IMR-90 (cell line): ENCODE measurements at regions not wholly inside any gene's neighbourhood (a gene's known extent, or its start where the extent isn't known, plus 50 kb on each side); places are given as distances from the start of the nearest gene placed in this dataset.

ENCODE experiments used
- ATAC-seq: fragments of 200-7000 bp; cut with Tn5 transposase; 2 replicates; pipeline ENCODE4 v1.9.1; 2020; ENCODE audit warnings: low read depth, mild to moderate bottlenecking, moderate library complexity
- BruUV-seq: library from RNA; stranded (reverse); fragments of 400-500 nt; replicated peaks from 2 replicates; lab custom pipeline; 2021; lab: Mats Ljungman, UMichigan
- CTCF ChIA-PET: fragments of 300-600 bp; formaldehyde crosslinking; extraction: SDS; loops from one replicate; lab custom pipeline; 2021; ENCODE audit warnings: antibody characterized with exemption; lab: Yijun Ruan, JAX
- POLR2A ChIA-PET: fragments of 300-600 bp; sonication (Branson Sonifier 250); formaldehyde crosslinking; loops from one replicate; lab custom pipeline; 2022; ENCODE audit warnings: antibody characterized with exemption; ENCODE audit not compliant: unreplicated experiment; lab: Charles Lee
- DNase-seq: peaks from one replicate; pipeline ENCODE4 v3.0.0; 2013
- H2AFZ ChIP-seq: replicated peaks from 2 replicates; pipeline ENCODE3; 2013; ENCODE audit warnings: low read length, mild to moderate bottlenecking; ENCODE audit not compliant: poor library complexity
- H2AK5ac ChIP-seq: 2 replicates; pipeline ENCODE4 v1.6.1; 2013; ENCODE audit warnings: low read depth, low read length, inconsistent platforms
- H2AK9ac ChIP-seq: replicated peaks from 2 replicates; pipeline ENCODE3; 2013; ENCODE audit warnings: mild to moderate bottlenecking, low read depth, low read length, moderate library complexity; ENCODE audit not compliant: poor library complexity
- H2BK120ac ChIP-seq: 2 replicates; pipeline ENCODE4 v1.6.1; 2013; ENCODE audit warnings: low read depth, low read length, inconsistent platforms
- H2BK15ac ChIP-seq: 3 replicates; pipeline ENCODE4 v1.6.1; 2013; ENCODE audit warnings: low read depth, low read length, inconsistent platforms
- H2BK20ac ChIP-seq: 2 replicates; pipeline ENCODE4 v1.6.1; 2013; ENCODE audit warnings: low read depth, mild to moderate bottlenecking, inconsistent platforms, low read length, moderate library complexity
- H2BK5ac ChIP-seq: 2 replicates; pipeline ENCODE4 v1.6.1; 2013; ENCODE audit warnings: mild to moderate bottlenecking, low read depth, low read length, inconsistent platforms; ENCODE audit not compliant: poor library complexity, severe bottlenecking
- H3K14ac ChIP-seq: replicated peaks from 2 replicates; pipeline ENCODE4 v1.6.1; 2013; ENCODE audit warnings: low read depth, low read length, inconsistent platforms
- H3K18ac ChIP-seq: 2 replicates; pipeline ENCODE4 v1.6.1; 2013; ENCODE audit warnings: low read depth, low read length, control low read depth
- H3K23ac ChIP-seq: 2 replicates; pipeline ENCODE4 v1.6.1; 2013; ENCODE audit warnings: low read depth, low read length, inconsistent platforms
- H3K27ac ChIP-seq: 2 replicates; pipeline ENCODE4 v1.5.1; 2013; ENCODE audit warnings: mild to moderate bottlenecking, control low read depth, low read length; ENCODE audit not compliant: insufficient read depth
- H3K27me3 ChIP-seq: 2 replicates; pipeline ENCODE4 v1.6.1; 2013; ENCODE audit warnings: low read length; ENCODE audit not compliant: control insufficient read depth, insufficient read depth
- H3K36me3 ChIP-seq: 2 replicates; pipeline ENCODE4 v1.6.1; 2013; ENCODE audit warnings: low read length, mixed read lengths; ENCODE audit not compliant: control insufficient read depth, insufficient read depth
- H3K4ac ChIP-seq: 2 replicates; pipeline ENCODE4 v1.6.1; 2013; ENCODE audit warnings: low read depth, low read length, inconsistent platforms
- H3K4me1 ChIP-seq: 2 replicates; pipeline ENCODE4 v1.6.1; 2013; ENCODE audit warnings: low read length, mixed read lengths; ENCODE audit not compliant: control insufficient read depth, insufficient read depth
- H3K4me2 ChIP-seq: 2 replicates; pipeline ENCODE4 v1.6.1; 2013; ENCODE audit warnings: low read depth, mild to moderate bottlenecking, control low read depth, low read length, moderate library complexity
- H3K4me3 ChIP-seq: 2 replicates; pipeline ENCODE4 v1.5.1; 2013; ENCODE audit warnings: low read depth, mild to moderate bottlenecking, control low read depth, low read length, moderate library complexity; ENCODE audit not compliant: insufficient read depth
- H3K56ac ChIP-seq: 2 replicates; pipeline ENCODE4 v1.6.1; 2013; ENCODE audit warnings: low read length, inconsistent platforms; ENCODE audit not compliant: insufficient read depth; ENCODE audit errors: extremely low read depth
- H3K79me1 ChIP-seq, 2 experiments: 2 replicates each; pipeline ENCODE4 v1.6.1; 2013; ENCODE audit warnings: low read length in 2 of 2, inconsistent platforms in 1 of 2, low read depth in 1 of 2
- H3K9ac ChIP-seq: 2 replicates; pipeline ENCODE4 v1.6.1; 2013; ENCODE audit warnings: low read depth, low read length, control low read depth
- H3K9me1 ChIP-seq: 2 replicates; pipeline ENCODE4 v1.6.1; 2013; ENCODE audit warnings: low read length, inconsistent platforms; ENCODE audit not compliant: insufficient read depth
- H3K9me3 ChIP-seq: 2 replicates; pipeline ENCODE4 v1.6.1; 2013; ENCODE audit warnings: low read length; ENCODE audit not compliant: control insufficient read depth, insufficient read depth
- H4K20me1 ChIP-seq: 2 replicates; pipeline ENCODE4 v1.6.1; 2013; ENCODE audit warnings: low read length, inconsistent platforms; ENCODE audit not compliant: insufficient read depth
- H4K5ac ChIP-seq: 2 replicates; pipeline ENCODE4 v1.6.1; 2013; ENCODE audit warnings: mild to moderate bottlenecking, low read depth, low read length, control low read depth
- H4K8ac ChIP-seq, 2 experiments: 2 replicates each; pipeline ENCODE4 v1.6.1; 2013; ENCODE audit warnings: low read depth in 2 of 2, low read length in 2 of 2, control low read depth in 1 of 2, inconsistent platforms in 1 of 2
- H4K91ac ChIP-seq: 2 replicates; pipeline ENCODE4 v1.6.1; 2013; ENCODE audit warnings: low read depth, low read length, inconsistent platforms; ENCODE audit not compliant: insufficient read depth
- BHLHE40 ChIP-seq: fragments of 150-350 bp; IDR thresholded peaks from 2 replicates; pipeline ENCODE4 v1.6.1; 2016; ENCODE audit warnings: mild to moderate bottlenecking, low read depth, low read length
- CEBPB ChIP-seq: IDR thresholded peaks from 2 replicates; pipeline ENCODE4 v1.6.1; 2012; ENCODE audit warnings: low read depth, low read length, improper control_type of control experiment
- CHD1 ChIP-seq: IDR thresholded peaks from 2 replicates; pipeline ENCODE4 v1.6.1; 2012; ENCODE audit warnings: low read depth, low read length, improper control_type of control experiment
- CTCF ChIP-seq: conservative IDR thresholded peaks from 2 replicates; pipeline ENCODE4 v1.5.1; 2012; ENCODE audit warnings: mild to moderate bottlenecking, low read depth, low read length, improper control_type of control experiment
- ELK1 ChIP-seq: fragments of 150-350 bp; IDR thresholded peaks from 2 replicates; pipeline ENCODE4 v1.6.1; 2016; ENCODE audit warnings: low read depth, mild to moderate bottlenecking, low read length, moderate library complexity, borderline replicate concordance
- FOS ChIP-seq: fragments of 150-350 bp; IDR thresholded peaks from 2 replicates; pipeline ENCODE4 v1.6.1; 2016; ENCODE audit warnings: low read depth, low read length
- MAFK ChIP-seq: IDR thresholded peaks from 2 replicates; pipeline ENCODE4 v1.6.1; 2012; ENCODE audit warnings: low read depth, low read length, improper control_type of control experiment
- MAZ ChIP-seq: IDR thresholded peaks from 2 replicates; pipeline ENCODE4 v1.6.1; 2012; ENCODE audit warnings: low read depth, mild to moderate bottlenecking, low read length, improper control_type of control experiment, moderate library complexity, borderline replicate concordance
- MXI1 ChIP-seq: IDR thresholded peaks from 2 replicates; pipeline ENCODE4 v1.6.1; 2012; ENCODE audit warnings: low read depth, mild to moderate bottlenecking, low read length, moderate library complexity, borderline replicate concordance
- NFE2L2 ChIP-seq: fragments of 150-350 bp; IDR thresholded peaks from 2 replicates; pipeline ENCODE4 v1.6.1; 2016; ENCODE audit warnings: low read depth, mild to moderate bottlenecking, low read length
- POLR2A ChIP-seq: IDR thresholded peaks from 2 replicates; pipeline ENCODE4 v1.6.1; 2012; ENCODE audit warnings: mild to moderate bottlenecking, low read depth, low read length
- RAD21 ChIP-seq: IDR thresholded peaks from 2 replicates; pipeline ENCODE4 v1.6.1; 2012; ENCODE audit warnings: low read length, improper control_type of control experiment
- RCOR1 ChIP-seq: IDR thresholded peaks from 2 replicates; pipeline ENCODE4 v1.6.1; 2012; ENCODE audit warnings: mild to moderate bottlenecking, low read length, improper control_type of control experiment; ENCODE audit not compliant: insufficient replicate concordance
- RFX5 ChIP-seq: IDR thresholded peaks from 2 replicates; pipeline ENCODE4 v1.8.0; 2012; ENCODE audit warnings: low read depth, mild to moderate bottlenecking, low read length, moderate library complexity
- SMC3 ChIP-seq: fragments of 150-350 bp; IDR thresholded peaks from 2 replicates; pipeline ENCODE4 v1.6.1; 2016; ENCODE audit warnings: low read depth, mild to moderate bottlenecking, antibody characterized with exemption, low read length, moderate library complexity
- USF2 ChIP-seq: fragments of 150-350 bp; IDR thresholded peaks from 2 replicates; pipeline ENCODE4 v1.6.1; 2017; ENCODE audit warnings: mild to moderate bottlenecking, antibody characterized with exemption, low read length, low read depth
- WGBS, 2 experiments: methylation state at CpG; one replicate each; pipeline versions ENCODE4 v1.1.5 to v1.1.7; 2013; ENCODE audit warnings: missing lambda C conversion rate in 2 of 2; ENCODE audit not compliant: insufficient read length in 1 of 2; ENCODE audit errors: extremely low coverage in 2 of 2; 5-methylcytosine and 5-hydroxymethylcytosine counted together
- dilution Hi-C: fragments of 300-500 bp; cut with HindIII; formaldehyde crosslinking; loops from one replicate; pipeline ENCODE4 v1.14.3; 2018; ENCODE audit warnings: low sequenced_read_pairs; ENCODE audit not compliant: unreplicated experiment
- in situ Hi-C: fragments of 300-500 bp; cut with MboI; formaldehyde crosslinking; loops from 3 replicates; pipeline ENCODE4 v1.14.3; 2019; ENCODE audit warnings: low sequenced_read_pairs, inconsistent platforms, mixed read lengths
- intact Hi-C: fragments of 100-400 bp; cut with micrococcal nuclease; formaldehyde crosslinking; loops from 2 replicates; pipeline ENCODE4 v1.10.0; 2022

GRCh38 chr18:76099931-76100457 lies 395.0 kb downstream of the ZNF516 start:
- WGBS, 2 experiments: 73% methylated on average over 4 of the region's 14 CpGs; no CpG with 5 or more reads in 1 of the 2 experiments
- H3K36me3 ChIP-seq: no peaks in the 10 kb centered on the region

More at GRCh38 chr18:76099931-76100457, 395.0 kb downstream of the ZNF516 start:
- H3K56ac ChIP-seq: no peak overlapping the region
- intact Hi-C loops (no loop called here), in situ Hi-C loops (no loop called here), dilution Hi-C loops (no loop called here)
- no peak overlapping the region for H2BK20ac ChIP-seq
- CTCF ChIA-PET: no interaction called here
- no peak overlapping the region for H2AK5ac ChIP-seq
- H3K27me3 ChIP-seq: no peaks in the 10 kb centered on the region
- no peak overlapping the region for H2BK15ac ChIP-seq
- no peak overlapping the region for H2BK120ac ChIP-seq
- H4K20me1 ChIP-seq: no peaks in the 10 kb centered on the region
- no peak overlapping the region for H3K23ac ChIP-seq
- no peak overlapping the region for H4K91ac ChIP-seq
- H2AFZ ChIP-seq: no peak overlapping the region
- no peaks in the 10 kb centered on the region for H3K4me1 ChIP-seq
- no peak overlapping the region for H3K14ac ChIP-seq
- no peak overlapping the region for H3K4me2 ChIP-seq
- no peak overlapping the region for H3K9ac ChIP-seq
- DNase-seq (no peak), ATAC-seq (no peak)
- H2BK5ac ChIP-seq: no peak overlapping the region
- no peaks in the 10 kb centered on the region for H3K79me1 ChIP-seq
- no peak overlapping the region for H4K8ac ChIP-seq
- no peak overlapping the region for H3K18ac ChIP-seq
- H3K27ac ChIP-seq: no peak overlapping the region
- no peak overlapping the region for H2AK9ac ChIP-seq
- H4K5ac ChIP-seq: no peak overlapping the region
- POLR2A ChIA-PET: no interaction called here
- H3K4me3 ChIP-seq: no peak overlapping the region
- BruUV-seq: no TSS peak
- no peaks in the 10 kb centered on the region for H3K9me1 ChIP-seq
- TF ChIP-seq MXI1 (no peak), CTCF (no peak), MAFK (no peak), NFE2L2 (no peak), POLR2A (no peak), USF2 (no peak), SMC3 (no peak), BHLHE40 (no peak), RFX5 (no peak), MAZ (no peak), RCOR1 (no peak), FOS (no peak), CHD1 (no peak), RAD21 (no peak), ELK1 (no peak), CEBPB (no peak)
- peaks cover 15% of the 10 kb centered on the region for H3K9me3 ChIP-seq
- no peak overlapping the region for H3K4ac ChIP-seq
